Urinary bladder (tissue), 3 donors: ENCODE measurements at regions not wholly inside any gene's neighbourhood (a gene's known extent, or its start where the extent isn't known, plus 50 kb on each side); places are given as distances from the start of the nearest gene placed in this dataset.
A peak's percentile ranks its signal among the peaks of the same experiment; 100 is the strongest.

Experiments used
- DNase-seq: peaks from one replicate; pipeline ENCODE4 v3.0.0-alpha.2; 2015; ENCODE audit errors: extremely low spot score
- H3K27ac ChIP-seq: one replicate; pipeline ENCODE4 v1.5.1; 2013; ENCODE audit warnings: low read depth, mild to moderate bottlenecking, moderate library complexity
- H3K36me3 ChIP-seq: one replicate; pipeline ENCODE4 v1.6.1; 2013; ENCODE audit warnings: mild to moderate bottlenecking, moderate library complexity; ENCODE audit not compliant: insufficient read depth
- H3K4me1 ChIP-seq: one replicate; pipeline ENCODE4 v1.6.1; 2013; ENCODE audit warnings: mild to moderate bottlenecking, moderate library complexity; ENCODE audit not compliant: insufficient read depth
- H3K4me3 ChIP-seq: one replicate; pipeline ENCODE4 v1.5.1; 2013; ENCODE audit warnings: low read depth, low read length
- WGBS: extraction: QIAGEN DNeasy Blood & Tissue Kit; methylation state at CpG from one replicate; pipeline ENCODE4 v1.1.7; 2013; 5-methylcytosine and 5-hydroxymethylcytosine counted together
- donor health status: healthy with polysubstance abuse.
- donor health status: healthy.

DNA sequence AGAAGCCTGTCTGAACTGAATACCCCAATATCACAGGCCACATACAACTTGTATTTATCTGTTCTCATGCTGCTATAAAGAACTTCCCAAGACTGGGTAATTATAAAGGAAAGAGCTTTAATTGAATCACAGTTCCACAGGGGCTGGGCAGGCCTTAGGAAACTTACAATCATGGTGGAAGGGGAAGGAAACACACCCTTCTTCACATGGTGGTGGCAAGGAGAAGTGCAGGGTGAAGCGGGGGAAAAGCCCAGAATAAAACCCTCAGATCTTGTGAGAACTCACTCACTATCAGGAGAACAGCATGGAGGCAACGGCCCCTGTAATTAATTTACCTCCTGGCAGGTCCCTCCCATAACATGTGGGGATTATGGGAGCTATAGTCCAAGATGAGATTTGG lies 50.3 kb upstream of the FNDC1 start:
- Histone ChIP-seq H3K27ac (no peak overlapping the region), H3K4me1 (no peaks in the 10 kb centered on the region), H3K4me3 (no peak overlapping the region), H3K36me3 (no peaks in the 10 kb centered on the region)
- 89% methylated on average over 2 of the region's 2 CpGs for WGBS
- DNase-seq, result no peak

DNA sequence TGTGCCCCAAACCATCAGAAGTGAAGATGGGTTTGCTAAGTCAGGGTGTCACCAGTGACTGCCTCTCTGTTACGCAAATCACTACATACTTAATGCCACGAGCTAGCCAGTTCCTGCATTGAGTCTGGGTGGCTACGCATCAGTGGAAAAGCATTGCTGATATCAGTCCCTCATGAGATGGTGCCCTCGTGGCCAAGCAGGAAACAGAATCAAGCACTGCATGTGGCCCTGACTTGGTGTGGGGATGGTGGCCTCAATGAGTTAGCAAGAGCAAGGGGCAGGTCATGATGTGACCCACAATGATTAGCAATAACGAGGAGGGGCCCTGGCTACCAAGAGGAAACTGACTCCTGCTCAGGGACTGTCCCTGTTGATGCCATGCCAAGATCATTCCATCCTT lies 51.6 kb upstream of the FNDC1 start:
- Histone ChIP-seq H3K4me3 (no peak overlapping the region), H3K27ac (no peak overlapping the region), H3K36me3 (no peaks in the 10 kb centered on the region), H3K4me1 (no peaks in the 10 kb centered on the region)
- WGBS, result 83% methylated on average over 5 of the region's 5 CpGs
- DNase-seq, result no peak

- Histone ChIP-seq H3K4me3 (no peak overlapping the region), H3K4me1 (no peaks in the 10 kb centered on the region), H3K36me3 (no peaks in the 10 kb centered on the region), H3K27ac (no peak overlapping the region)
- WGBS, result 43% methylated on average over 3 of the region's 3 CpGs
- DNase-seq, result no peak
Observed at GRCh38 chr6:159117046-159117445, 52.2 kb upstream of the FNDC1 start.

DNA sequence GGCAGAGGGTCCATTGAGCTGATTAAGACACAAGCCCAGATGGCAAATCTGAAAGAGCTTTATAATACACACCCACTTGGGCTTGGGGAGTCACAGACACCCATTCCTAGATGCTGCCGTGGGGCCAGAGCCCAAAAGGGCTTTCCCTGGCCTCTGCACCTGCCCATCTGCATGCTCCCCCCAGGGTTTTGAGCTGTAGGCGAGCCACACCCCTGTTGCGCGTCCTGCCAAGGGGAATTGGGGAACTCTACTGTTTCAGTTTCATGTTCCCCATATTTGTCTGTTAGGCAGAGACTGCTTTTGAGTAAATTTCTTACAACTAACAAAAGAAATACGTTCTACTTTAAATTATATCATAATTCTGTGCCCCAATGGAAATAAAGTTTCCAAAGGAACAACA lies 52.9 kb upstream of the FNDC1 start:
- 82% methylated on average over 5 of the region's 5 CpGs for whole genome bisulfite sequencing
- Histone ChIP-seq H3K36me3 (no peaks in the 10 kb centered on the region), H3K4me1 (no peaks in the 10 kb centered on the region), H3K4me3 (no peak overlapping the region), H3K27ac (no peak overlapping the region)
- DNase-seq, result no peak

DNA sequence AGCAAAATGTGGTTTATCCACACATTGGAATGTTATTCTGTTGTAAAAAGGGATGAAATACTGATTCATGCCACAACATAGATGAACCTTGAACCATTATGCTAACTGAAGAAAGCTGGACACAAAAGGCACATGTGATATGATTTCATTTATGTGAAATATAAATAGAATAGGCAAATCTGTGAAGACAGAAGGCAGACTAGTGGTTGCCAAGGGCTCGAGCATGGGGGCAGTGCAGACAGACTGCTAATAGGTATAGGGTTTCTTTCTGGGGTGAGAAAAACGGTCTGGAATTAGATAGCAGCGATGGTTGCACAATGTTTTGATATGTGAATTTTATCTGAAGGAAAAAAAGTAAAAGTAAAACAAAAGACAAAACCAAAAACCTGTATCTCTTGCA lies 54.6 kb upstream of the FNDC1 start:
- no peak overlapping the region for H3K4me3 ChIP-seq
- DNase-seq, result no peak
- WGBS, result 67% methylated on average over 3 of the region's 3 CpGs
- H3K27ac ChIP-seq, result no peak overlapping the region
- H3K4me1 ChIP-seq, result no peaks in the 10 kb centered on the region
- no peaks in the 10 kb centered on the region for H3K36me3 ChIP-seq

GRCh38 chr6:159113223-159113622 lies 56.0 kb upstream of the FNDC1 start:
- no peaks in the 10 kb centered on the region for H3K4me1 ChIP-seq
- H3K36me3 ChIP-seq, result no peaks in the 10 kb centered on the region
- H3K27ac ChIP-seq, result no peak overlapping the region
- 93% methylated on average over 10 of the region's 10 CpGs for WGBS
- no peak overlapping the region for H3K4me3 ChIP-seq
- no peak for DNase-seq

DNA sequence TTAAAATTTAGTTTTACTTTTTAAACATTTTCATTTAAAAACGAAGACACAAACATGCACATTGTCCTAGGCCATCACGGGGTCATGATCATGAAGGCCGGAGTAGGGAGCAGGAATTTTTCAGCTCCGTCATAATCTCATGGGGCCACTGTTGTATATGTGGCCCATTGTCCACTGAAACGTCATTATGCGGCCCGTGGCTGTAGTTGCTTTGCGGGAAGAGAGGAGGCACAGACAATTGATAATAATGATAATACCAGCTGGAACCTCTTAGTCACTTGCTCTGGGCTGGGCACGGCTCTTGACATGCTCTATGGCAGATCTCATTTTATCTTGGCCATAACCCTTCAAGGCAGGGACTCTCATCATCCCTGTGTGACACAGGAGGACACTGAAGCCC lies 56.5 kb upstream of the FNDC1 start:
- Histone ChIP-seq H3K36me3 (no peaks in the 10 kb centered on the region), H3K4me3 (no peak overlapping the region), H3K27ac (no peak overlapping the region), H3K4me1 (no peaks in the 10 kb centered on the region)
- DNase-seq, result no peak
- WGBS, result 87% methylated on average over 9 of the region's 9 CpGs

DNA sequence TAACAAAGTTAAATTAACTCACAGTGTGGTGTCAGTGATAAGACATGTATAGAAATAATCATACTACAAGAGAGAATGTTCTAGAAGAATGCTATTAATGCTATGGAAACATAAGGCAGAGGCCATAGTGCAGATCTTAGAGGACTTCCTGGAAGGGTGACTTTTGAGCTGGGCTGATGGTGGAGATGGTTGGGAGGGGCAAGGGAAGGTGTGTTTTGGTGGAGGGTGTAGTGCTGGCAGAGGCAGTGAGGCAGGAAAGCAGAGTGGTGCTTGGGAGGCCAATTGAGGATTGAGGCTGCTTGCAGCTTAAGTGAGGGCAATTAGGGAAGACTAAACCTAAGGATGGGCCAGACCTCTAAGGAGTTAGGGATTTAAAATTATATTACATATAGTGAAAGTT lies 58.5 kb upstream of the FNDC1 start:
- no peaks in the 10 kb centered on the region for H3K4me1 ChIP-seq
- no peaks in the 10 kb centered on the region for H3K36me3 ChIP-seq
- no peak overlapping the region for H3K27ac ChIP-seq
- DNase-seq, result no peak
- H3K4me3 ChIP-seq, result no peak overlapping the region

- no peak overlapping the region for H3K27ac ChIP-seq
- no peak overlapping the region for H3K4me3 ChIP-seq
- WGBS, result 14% methylated on average over 3 of the region's 3 CpGs
- no peaks in the 10 kb centered on the region for H3K36me3 ChIP-seq
- no peak for DNase-seq
- no peaks in the 10 kb centered on the region for H3K4me1 ChIP-seq
Observed at GRCh38 chr6:159110013-159110412, 59.2 kb upstream of the FNDC1 start.

- no peak for DNase-seq
- Histone ChIP-seq H3K27ac (no peak overlapping the region), H3K36me3 (no peaks in the 10 kb centered on the region), H3K4me3 (no peak overlapping the region), H3K4me1 (no peaks in the 10 kb centered on the region)
- WGBS, result 71% methylated on average over 1 of the region's 1 CpG
Observed at GRCh38 chr6:159109391-159109790, 59.8 kb upstream of the FNDC1 start.

DNA sequence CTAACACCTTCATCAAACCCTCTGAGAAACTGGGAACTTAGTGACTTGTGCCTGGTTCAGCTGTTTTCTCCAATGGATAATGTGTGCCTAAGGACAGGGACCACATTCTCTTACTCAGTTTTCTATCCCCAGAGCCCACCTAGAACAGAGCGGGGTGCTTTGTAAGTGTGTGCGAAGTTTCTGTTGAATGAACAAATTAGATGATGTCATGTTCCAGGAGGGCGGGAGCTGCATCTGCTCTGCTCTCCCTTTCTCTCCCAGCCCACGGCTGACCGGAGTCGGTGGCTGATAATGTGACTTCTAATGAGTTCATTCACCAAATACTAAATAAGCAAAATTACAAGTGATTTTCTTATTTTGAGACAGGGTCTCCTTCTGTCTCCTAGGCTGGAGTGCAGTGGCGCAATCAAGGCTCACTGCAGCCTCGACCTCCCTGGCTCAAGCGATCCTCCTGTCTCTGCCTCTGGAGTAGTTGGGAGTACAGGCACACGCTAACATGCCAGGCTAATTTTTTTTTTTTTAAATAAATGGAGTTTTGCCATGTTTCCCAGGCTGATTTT lies 60.7 kb upstream of the FNDC1 start:
- Histone ChIP-seq H3K27ac (no peak overlapping the region), H3K36me3 (no peaks in the 10 kb centered on the region), H3K4me3 (no peak overlapping the region), H3K4me1 (no peaks in the 10 kb centered on the region)
- DNase-seq, result no peak
- 86% methylated on average over 10 of the region's 10 CpGs for WGBS

DNA sequence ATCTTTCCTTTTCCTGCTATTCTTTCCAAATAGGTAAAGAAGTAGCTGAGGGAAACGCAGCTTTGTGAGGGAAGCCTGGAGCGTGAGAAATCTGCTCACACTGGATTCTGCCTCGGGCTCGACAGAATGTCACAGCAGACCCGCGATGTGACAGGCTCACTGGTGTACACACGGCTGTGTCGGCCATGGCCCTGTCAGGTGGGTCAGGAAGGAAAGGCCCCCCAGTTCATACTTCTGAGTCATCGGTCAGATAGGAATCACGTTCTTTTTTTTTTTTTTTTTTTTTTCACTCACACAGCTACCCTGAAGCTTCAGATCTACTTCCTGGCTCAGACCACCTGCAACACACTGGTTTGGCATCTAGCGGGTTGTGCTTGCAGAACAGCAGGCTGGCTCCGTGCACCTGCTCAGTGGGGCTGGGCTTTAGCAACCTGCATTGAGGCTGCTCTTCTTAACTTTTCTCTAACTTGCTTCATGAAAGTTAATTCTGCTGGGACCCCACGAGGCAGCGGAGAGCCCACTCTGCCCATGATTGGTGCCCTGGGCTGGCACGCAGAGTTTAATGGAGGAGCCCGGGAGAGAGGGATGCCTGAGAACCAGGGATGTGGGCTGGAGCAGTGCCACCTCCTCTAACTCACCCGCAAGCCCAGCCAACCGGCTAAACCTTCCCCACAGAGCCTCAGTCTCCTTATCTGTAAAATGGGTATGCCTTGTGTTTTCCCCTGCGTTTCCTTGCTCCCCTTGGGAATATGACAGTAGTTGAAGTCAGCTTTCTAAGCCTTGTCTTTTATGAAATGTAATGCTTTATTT lies 61.5 kb upstream of the FNDC1 start:
- no peaks in the 10 kb centered on the region for H3K4me1 ChIP-seq
- H3K4me3 ChIP-seq, result no peak overlapping the region
- WGBS, result 72% methylated on average over 19 of the region's 19 CpGs
- no peak for DNase-seq
- H3K36me3 ChIP-seq, result no peaks in the 10 kb centered on the region
- H3K27ac ChIP-seq, result no peak overlapping the region

- H3K36me3 ChIP-seq, result no peaks in the 10 kb centered on the region
- WGBS, result 50% methylated on average over 7 of the region's 7 CpGs
- peak; percentile 47 for DNase-seq
- H3K27ac ChIP-seq, result no peak overlapping the region
- no peaks in the 10 kb centered on the region for H3K4me1 ChIP-seq
- H3K4me3 ChIP-seq, result no peak overlapping the region
Observed at GRCh38 chr6:159106627-159107241, 61.9 kb upstream of the TAGAP start.

GRCh38 chr6:159105716-159106115 lies 60.9 kb upstream of the TAGAP start:
- Histone ChIP-seq H3K4me3 (no peak overlapping the region), H3K27ac (no peak overlapping the region), H3K36me3 (no peaks in the 10 kb centered on the region), H3K4me1 (no peaks in the 10 kb centered on the region)
- no peak for DNase-seq
- WGBS, result 57% methylated on average over 3 of the region's 3 CpGs
